Ovary (tissue), 7 donors: ENCODE measurements at regions not wholly inside any gene's neighbourhood (a gene's known extent, or its start where the extent isn't known, plus 50 kb on each side); places are given as distances from the start of the nearest gene placed in this dataset.

ENCODE experiments used
- DNase-seq, 5 donors: peaks; one replicate each; pipeline ENCODE4 v3.0.0-alpha.2; 2019 to 2020
- H3K27ac ChIP-seq, 2 donors: fragments of 200-600 bp; one replicate each; pipeline versions ENCODE4 v1.5.1 to v1.8.0; 2019 to 2022
- H3K27me3 ChIP-seq: fragments of 200-600 bp; one replicate; pipeline ENCODE4 v1.8.0; 2022
- H3K36me3 ChIP-seq: fragments of 200-600 bp; sonication (generic); one replicate; pipeline ENCODE4 v1.5.1; 2019
- H3K4me1 ChIP-seq: one replicate; pipeline ENCODE4 v1.8.1; 2013; ENCODE audit warnings: mild to moderate bottlenecking, moderate library complexity; ENCODE audit not compliant: insufficient read depth
- H3K4me3 ChIP-seq: fragments of 200-600 bp; sonication (generic); one replicate; pipeline ENCODE4 v1.5.1; 2017
- H3K9me3 ChIP-seq, 2 donors: fragments of 200-600 bp in 1 of 2; sonication (generic) in 1 of 2; one replicate each; pipeline versions ENCODE4 v1.5.1 to v1.8.1; 2013 to 2019; ENCODE audit warnings: mild to moderate bottlenecking in 1 of 2, moderate library complexity in 1 of 2
- CTCF ChIP-seq, 3 donors: fragments of 450-650 bp in 2 of 3; fragments of 200-600 bp in 1 of 3; IDR thresholded peaks; one replicate each; pipeline versions ENCODE4 v1.5.1 to v1.8.0; 2016 to 2022; ENCODE audit warnings: antibody characterized with exemption in 3 of 3, mild to moderate bottlenecking in 1 of 3
- EP300 ChIP-seq: sonication (generic); formaldehyde crosslinking; IDR thresholded peaks from one replicate; pipeline ENCODE4 v1.6.1; 2017; ENCODE audit warnings: antibody characterized with exemption
- POLR2A ChIP-seq: fragments of 450-650 bp; IDR thresholded peaks from one replicate; pipeline ENCODE4 v1.6.1; 2017; ENCODE audit warnings: antibody characterized with exemption, mild to moderate bottlenecking, moderate library complexity
- WGBS, 3 donors: extraction: QIAGEN DNeasy Blood & Tissue Kit in 1 of 3; methylation state at CpG; one replicate each; pipeline versions ENCODE4 v1.1.5 to v1.1.7; 2013 to 2017; 5-methylcytosine and 5-hydroxymethylcytosine counted together
- intact Hi-C, 4 donors: fragments of 100-400 bp; cut with DNase I; formaldehyde crosslinking; loops; one replicate each; pipeline versions ENCODE4 v1.11.0 to v1.15.1; 2022 to 2023
- donor health status: DM: no; HTN: no; CAD: no; lungs with moderate emphysema.
- donor health status: DM: no; HTN: no; CAD: no.
- donor health status: Bipolar disorder and iron deficiency.
- donor health status: DM: no; HTN: no; CAD: no.
- donor health status: DM: yes; HTN: yes; CAD: no.

GRCh38 chr7:132065989-132066603 is 509.7 kb upstream of the PODXL start:
- Histone ChIP-seq H3K4me3 (no peak overlapping the region), H3K4me1 (peaks cover 10% of the 10 kb centered on the region), H3K27ac (peak overlapping the region in 1 of 2 donors; percentile 3), H3K27me3 (no peaks in the 10 kb centered on the region), H3K36me3 (no peaks in the 10 kb centered on the region), H3K9me3 (no peaks in the 10 kb centered on the region)
- no peak for TF ChIP-seq POLR2A
- TF ChIP-seq CTCF (IDR thresholded peaks at IDR 0.05), result no peak
- TF ChIP-seq EP300, result no peak
- intact Hi-C loops, result no loop called here
- no peak for DNase-seq
- WGBS, 3 donors, result 48 to 54% (median 51%) methylated on average over 5 of the region's 5 CpGs

- Histone ChIP-seq H3K27me3 (no peaks in the 10 kb centered on the region), H3K9me3 (no peaks in the 10 kb centered on the region), H3K4me1 (peaks cover 10% of the 10 kb centered on the region), H3K4me3 (no peak overlapping the region), H3K36me3 (no peaks in the 10 kb centered on the region), H3K27ac (peak overlapping the region in 1 of 2 donors; percentile 3)
- no peak for TF ChIP-seq CTCF (IDR thresholded peaks at IDR 0.05)
- TF ChIP-seq EP300, result no peak
- no peak for TF ChIP-seq POLR2A
- intact Hi-C loops, result no loop called here
- peak; percentile 49 to 69 (median 64) for DNase-seq
- 30 to 36% (median 31%) methylated on average over 8 of the region's 8 CpGs for WGBS, 3 donors
Measured at GRCh38 chr7:132065193-132065988, 509.0 kb upstream of the PODXL start.

GRCh38 chr7:132063800-132064199 is 507.4 kb upstream of the PODXL start:
- TF ChIP-seq POLR2A (no peak), CTCF (IDR thresholded peaks at IDR 0.05) (no peak), EP300 (no peak)
- H3K27me3 ChIP-seq, result no peaks in the 10 kb centered on the region
- WGBS, 3 donors, result 82 to 86% (median 84%) methylated on average over 7 of the region's 7 CpGs
- no peaks in the 10 kb centered on the region for H3K36me3 ChIP-seq
- no peak for DNase-seq
- no peak overlapping the region for H3K27ac ChIP-seq
- H3K4me3 ChIP-seq, result no peak overlapping the region
- intact Hi-C loops, result no loop called here
- no peaks in the 10 kb centered on the region for H3K9me3 ChIP-seq
- H3K4me1 ChIP-seq, result peaks cover 10% of the 10 kb centered on the region

DNA sequence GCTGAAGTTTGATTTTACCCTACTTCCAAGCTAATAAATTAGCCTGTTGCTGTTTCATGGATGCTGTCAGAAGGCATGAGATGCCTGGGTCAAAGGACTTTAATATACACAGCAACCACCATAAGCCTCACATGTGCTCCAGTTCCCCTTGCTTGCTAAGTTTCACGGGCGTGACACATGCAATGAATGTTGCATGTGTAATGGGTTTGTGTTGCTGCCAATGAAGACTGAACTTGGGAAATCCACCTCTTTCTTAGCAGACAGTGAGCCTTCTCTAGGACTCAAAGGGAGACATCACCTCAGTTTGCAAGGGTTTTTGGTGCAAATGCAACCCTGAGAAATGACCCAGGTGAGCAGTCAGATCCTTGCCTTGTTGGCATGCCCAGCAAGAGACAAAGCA is 505.5 kb upstream of the PODXL start:
- Histone ChIP-seq H3K27me3 (no peaks in the 10 kb centered on the region), H3K4me3 (no peak overlapping the region), H3K36me3 (no peaks in the 10 kb centered on the region), H3K9me3 (no peaks in the 10 kb centered on the region), H3K27ac (no peak overlapping the region), H3K4me1 (peaks cover 8% of the 10 kb centered on the region)
- TF ChIP-seq EP300 (no peak), POLR2A (no peak), CTCF (IDR thresholded peaks at IDR 0.05) (no peak)
- intact Hi-C loops, result no loop called here
- WGBS, 3 donors, result 84 to 94% (median 91%) methylated on average over 2 of the region's 2 CpGs
- no peak for DNase-seq
